ENCODE measurements at regions not wholly inside any gene's neighbourhood (a gene's known extent, or its start where the extent isn't known, plus 50 kb on each side); places are given as distances from the start of the nearest gene placed in this dataset.

DNA sequence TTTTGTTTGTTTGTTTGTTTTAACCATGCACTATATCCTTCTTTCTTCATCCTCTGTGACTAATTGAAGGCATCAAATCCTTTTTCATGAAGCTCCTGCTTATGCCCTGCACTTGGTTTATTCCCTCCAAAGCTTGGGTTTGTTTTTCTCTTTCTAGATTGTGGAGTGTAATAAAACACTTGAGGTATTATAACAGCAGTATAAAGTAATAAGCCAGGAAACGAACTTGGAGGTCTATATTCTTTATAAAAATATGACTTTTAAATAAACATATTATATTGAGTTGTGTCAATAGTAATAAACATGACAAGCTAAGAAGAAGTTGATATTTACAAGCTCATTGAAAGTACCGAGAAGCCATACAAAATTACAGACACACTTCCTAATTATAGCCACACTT lies 659.4 kb downstream of the RFPL4B start:
- TF ChIP-seq EZH2 (IDR thresholded peaks at IDR 0.05) (no peak), FOXP2 (optimal IDR thresholded peaks at IDR 0.05; ENCODE audit: control extremely low read depth, extremely low read length, insufficient read depth) (no peak)

Data from SK-N-MC (cell line).